ENCODE measurements at regions not wholly inside any gene's neighbourhood (a gene's known extent, or its start where the extent isn't known, plus 50 kb on each side); places are given as distances from the start of the nearest gene placed in this dataset.

DNA sequence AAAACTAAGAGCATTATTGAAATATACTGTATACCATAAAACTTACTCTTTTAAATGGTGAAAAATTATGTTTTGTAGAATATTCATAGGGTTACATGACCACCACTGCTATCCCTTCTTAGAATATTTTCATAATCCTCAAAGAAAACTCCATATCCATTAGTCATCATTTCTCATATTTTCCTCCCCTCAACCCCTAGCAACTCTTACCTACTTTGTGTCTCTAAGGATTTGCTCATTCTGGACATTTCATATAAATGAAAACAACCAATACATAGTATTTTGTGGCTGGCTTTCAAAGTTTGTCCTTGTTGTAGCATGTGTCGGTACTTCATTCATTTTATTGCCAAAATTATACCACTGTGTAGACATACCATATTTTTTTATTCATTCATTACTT lies 863.8 kb downstream of the KCNA4 start:
- TF ChIP-seq, protein P1, sequence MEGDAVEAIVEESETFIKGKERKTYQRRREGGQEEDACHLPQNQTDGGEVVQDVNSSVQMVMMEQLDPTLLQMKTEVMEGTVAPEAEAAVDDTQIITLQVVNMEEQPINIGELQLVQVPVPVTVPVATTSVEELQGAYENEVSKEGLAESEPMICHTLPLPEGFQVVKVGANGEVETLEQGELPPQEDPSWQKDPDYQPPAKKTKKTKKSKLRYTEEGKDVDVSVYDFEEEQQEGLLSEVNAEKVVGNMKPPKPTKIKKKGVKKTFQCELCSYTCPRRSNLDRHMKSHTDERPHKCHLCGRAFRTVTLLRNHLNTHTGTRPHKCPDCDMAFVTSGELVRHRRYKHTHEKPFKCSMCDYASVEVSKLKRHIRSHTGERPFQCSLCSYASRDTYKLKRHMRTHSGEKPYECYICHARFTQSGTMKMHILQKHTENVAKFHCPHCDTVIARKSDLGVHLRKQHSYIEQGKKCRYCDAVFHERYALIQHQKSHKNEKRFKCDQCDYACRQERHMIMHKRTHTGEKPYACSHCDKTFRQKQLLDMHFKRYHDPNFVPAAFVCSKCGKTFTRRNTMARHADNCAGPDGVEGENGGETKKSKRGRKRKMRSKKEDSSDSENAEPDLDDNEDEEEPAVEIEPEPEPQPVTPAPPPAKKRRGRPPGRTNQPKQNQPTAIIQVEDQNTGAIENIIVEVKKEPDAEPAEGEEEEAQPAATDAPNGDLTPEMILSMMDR (IDR thresholded peaks at IDR 0.05): no peak
- TF ChIP-seq, protein P2, sequence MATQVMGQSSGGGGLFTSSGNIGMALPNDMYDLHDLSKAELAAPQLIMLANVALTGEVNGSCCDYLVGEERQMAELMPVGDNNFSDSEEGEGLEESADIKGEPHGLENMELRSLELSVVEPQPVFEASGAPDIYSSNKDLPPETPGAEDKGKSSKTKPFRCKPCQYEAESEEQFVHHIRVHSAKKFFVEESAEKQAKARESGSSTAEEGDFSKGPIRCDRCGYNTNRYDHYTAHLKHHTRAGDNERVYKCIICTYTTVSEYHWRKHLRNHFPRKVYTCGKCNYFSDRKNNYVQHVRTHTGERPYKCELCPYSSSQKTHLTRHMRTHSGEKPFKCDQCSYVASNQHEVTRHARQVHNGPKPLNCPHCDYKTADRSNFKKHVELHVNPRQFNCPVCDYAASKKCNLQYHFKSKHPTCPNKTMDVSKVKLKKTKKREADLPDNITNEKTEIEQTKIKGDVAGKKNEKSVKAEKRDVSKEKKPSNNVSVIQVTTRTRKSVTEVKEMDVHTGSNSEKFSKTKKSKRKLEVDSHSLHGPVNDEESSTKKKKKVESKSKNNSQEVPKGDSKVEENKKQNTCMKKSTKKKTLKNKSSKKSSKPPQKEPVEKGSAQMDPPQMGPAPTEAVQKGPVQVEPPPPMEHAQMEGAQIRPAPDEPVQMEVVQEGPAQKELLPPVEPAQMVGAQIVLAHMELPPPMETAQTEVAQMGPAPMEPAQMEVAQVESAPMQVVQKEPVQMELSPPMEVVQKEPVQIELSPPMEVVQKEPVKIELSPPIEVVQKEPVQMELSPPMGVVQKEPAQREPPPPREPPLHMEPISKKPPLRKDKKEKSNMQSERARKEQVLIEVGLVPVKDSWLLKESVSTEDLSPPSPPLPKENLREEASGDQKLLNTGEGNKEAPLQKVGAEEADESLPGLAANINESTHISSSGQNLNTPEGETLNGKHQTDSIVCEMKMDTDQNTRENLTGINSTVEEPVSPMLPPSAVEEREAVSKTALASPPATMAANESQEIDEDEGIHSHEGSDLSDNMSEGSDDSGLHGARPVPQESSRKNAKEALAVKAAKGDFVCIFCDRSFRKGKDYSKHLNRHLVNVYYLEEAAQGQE (IDR thresholded peaks at IDR 0.05; ENCODE audit: insufficient read depth in 1 of 2, low read depth in 2 of 2, low read length in 1 of 2): no peak
- no peak for TF ChIP-seq POLR2AphosphoS5 (IDR thresholded peaks at IDR 0.05; ENCODE audit: low read depth, low read length)
